Stomach (tissue), 8 donors: ENCODE measurements at regions not wholly inside any gene's neighbourhood (a gene's known extent, or its start where the extent isn't known, plus 50 kb on each side); places are given as distances from the start of the nearest gene placed in this dataset.
"Not testable (repeated sequence)": the region's sequence is repeated elsewhere in the genome, so short reads cannot be mapped to it uniquely, and the experiment has no call there.

Experiments used
- DNase-seq, 2 donors: peaks; one replicate each; pipeline versions ENCODE4 v3.0.0 to v3.0.0-alpha.2; 2013 to 2019
- H3K27ac ChIP-seq, 5 donors: fragments of 200-600 bp in 4 of 5; sonication (generic) in 4 of 5; one replicate each; pipeline ENCODE4 v1.5.1; 2013 to 2019; ENCODE audit warnings: mild to moderate bottlenecking in 1 of 5, moderate library complexity in 1 of 5
- H3K27me3 ChIP-seq, 3 donors: fragments of 200-600 bp; sonication (generic); one replicate each; pipeline ENCODE4 v1.5.1; 2017 to 2019; ENCODE audit warnings: mixed run types in 1 of 3
- H3K36me3 ChIP-seq, 4 donors: fragments of 200-600 bp; sonication (generic); 1 replicate in 3 of 4; 2 replicates in 1 of 4; pipeline ENCODE4 v1.5.1; 2016 to 2019
- H3K4me1 ChIP-seq, 4 donors: fragments of 200-600 bp; sonication (generic); one replicate each; pipeline ENCODE4 v1.5.1; 2016 to 2019
- H3K4me3 ChIP-seq, 4 donors: fragments of 200-600 bp; sonication (generic) in 3 of 4; one replicate each; pipeline ENCODE4 v1.5.1; 2016 to 2019; ENCODE audit warnings: mild to moderate bottlenecking in 1 of 4
- H3K9me3 ChIP-seq, 4 donors: fragments of 200-600 bp; sonication (generic); one replicate each; pipeline ENCODE4 v1.5.1; 2016 to 2019
- CTCF ChIP-seq, 7 experiments: fragments of 450-650 bp in 4 of 7; fragments of 200-600 bp in 3 of 7; sonication (generic) in 3 of 7; IDR thresholded peaks; one replicate each; pipeline ENCODE4 v1.5.1; 2016 to 2019; ENCODE audit warnings: antibody characterized with exemption in 7 of 7, control low read depth in 2 of 7, mild to moderate bottlenecking in 1 of 7
- EP300 ChIP-seq: sonication (generic); formaldehyde crosslinking; IDR thresholded peaks from one replicate; pipeline ENCODE4 v1.6.1; 2017; ENCODE audit warnings: antibody characterized with exemption
- POLR2A ChIP-seq, 4 donors: fragments of 450-650 bp; IDR thresholded peaks; one replicate each; pipeline ENCODE4 v1.6.1; 2016; ENCODE audit warnings: antibody characterized with exemption in 4 of 4, control low read depth in 2 of 4, mild to moderate bottlenecking in 1 of 4, moderate library complexity in 1 of 4
- POLR2AphosphoS5 ChIP-seq, 3 donors: sonication (generic); formaldehyde crosslinking; IDR thresholded peaks; one replicate each; pipeline ENCODE4 v1.6.1; 2016; ENCODE audit warnings: antibody characterized with exemption in 3 of 3
- WGBS, 5 donors: extraction: QIAGEN DNeasy Blood & Tissue Kit in 3 of 5; methylation state at CpG; one replicate each; pipeline versions ENCODE4 v1.1.5 to v1.1.7; 2013 to 2018; 5-methylcytosine and 5-hydroxymethylcytosine counted together
- intact Hi-C: fragments of 100-400 bp; cut with DNase I; formaldehyde crosslinking; loops from one replicate; pipeline ENCODE4 v1.15.1; 2023; ENCODE audit warnings: low total_unique reads
- donor health status: healthy with polysubstance abuse.
- donor health status: Bipolar disorder and iron deficiency.
- donor health status: healthy.

GRCh38 chr3:14268897-14269296, 90.3 kb downstream of the LSM3 start:
- peaks cover 0 to 26% (median 13%) of the 10 kb centered on the region in 4 donors for H3K4me1 ChIP-seq
- WGBS, 5 donors = 92 to 100% (median 100%) methylated on average over 1 of the region's 1 CpG
- TF ChIP-seq POLR2A (IDR thresholded peaks at IDR 0.05) (no peak), POLR2AphosphoS5 (IDR thresholded peaks at IDR 0.05) (no peak), EP300 (no peak), CTCF (IDR thresholded peaks at IDR 0.05) (no peak)
- no peaks in the 10 kb centered on the region for H3K27me3 ChIP-seq
- no peak overlapping the region for H3K27ac ChIP-seq
- intact Hi-C loops = no loop called here
- H3K9me3 ChIP-seq = peaks cover 0 to 5% (median 2%) of the 10 kb centered on the region in 4 donors
- no peak for DNase-seq
- H3K36me3 ChIP-seq = no peaks in the 10 kb centered on the region
- no peak overlapping the region for H3K4me3 ChIP-seq

GRCh38 chr3:14272041-14272958, 93.7 kb downstream of the LSM3 start:
- WGBS, 5 donors = 87 to 96% (median 91%) methylated on average over 14 to 15 of the region's 15 CpGs
- H3K4me1 ChIP-seq = peaks cover 0 to 11% (median 3%) of the 10 kb centered on the region in 4 donors
- intact Hi-C loops, H3K27me3 ChIP-seq, H3K4me3 ChIP-seq, DNase-seq, H3K36me3 ChIP-seq, H3K9me3 ChIP-seq, H3K27ac ChIP-seq: not testable (repeated sequence)

- intact Hi-C loops, DNase-seq, H3K27me3 ChIP-seq, H3K36me3 ChIP-seq, H3K9me3 ChIP-seq, H3K27ac ChIP-seq, H3K4me1 ChIP-seq, H3K4me3 ChIP-seq: not testable (repeated sequence)
- WGBS, 5 donors = 66 to 83% (median 76%) methylated on average over 5 to 7 of the region's 7 CpGs
Observed at GRCh38 chr3:14272959-14273560, 94.4 kb downstream of the LSM3 start.

- no peak for DNase-seq
Observed at GRCh38 chr3:14273901-14274611, 95.4 kb downstream of the LSM3 start.

More at GRCh38 chr3:14273901-14274611, 95.4 kb downstream of the LSM3 start:
- Histone ChIP-seq H3K27ac (no peak overlapping the region), H3K27me3 (peaks cover 0 to 14% (median 0%) of the 10 kb centered on the region in 3 donors), H3K4me3 (no peak overlapping the region), H3K36me3 (no peaks in the 10 kb centered on the region), H3K4me1 (peaks cover 0 to 3% (median 0%) of the 10 kb centered on the region in 4 donors), H3K9me3 (peaks cover 0 to under 1% (median 0%) of the 10 kb centered on the region in 4 donors)
- WGBS, 5 donors = 78 to 85% (median 82%) methylated on average over 8 to 9 of the region's 9 CpGs
- intact Hi-C loops = no loop called here
- TF ChIP-seq CTCF (IDR thresholded peaks at IDR 0.05) = no peak
- no peak for TF ChIP-seq POLR2AphosphoS5 (IDR thresholded peaks at IDR 0.05)
- no peak for TF ChIP-seq EP300
- no peak for TF ChIP-seq POLR2A (IDR thresholded peaks at IDR 0.05)
